B cell (primary cell): ENCODE measurements at regions not wholly inside any gene's neighbourhood (a gene's known extent, or its start where the extent isn't known, plus 50 kb on each side); places are given as distances from the start of the nearest gene placed in this dataset.

ENCODE experiments used
- ATAC-seq: fragments of 200-7000 bp; cut with Tn5 transposase; one replicate; pipeline ENCODE4 v1.10.0; 2021; ENCODE audit warnings: low read depth, mild to moderate bottlenecking, moderate number of reproducible peaks, moderate library complexity
- CTCF ChIA-PET: fragments of 350-600 bp; sonication (Branson Sonifier 250); formaldehyde crosslinking; loops from one replicate; lab custom pipeline; 2021; ENCODE audit warnings: antibody characterized with exemption, inconsistent platforms; lab: Charles Lee
- POLR2A ChIA-PET: fragments of 350-600 bp; sonication (Branson Sonifier 250); formaldehyde crosslinking; loops from one replicate; lab custom pipeline; 2021; ENCODE audit warnings: antibody characterized with exemption; lab: Charles Lee
- DNase-seq: peaks from one replicate; pipeline ENCODE4 v3.0.0; 2013
- H2AFZ ChIP-seq: 2 replicates; pipeline ENCODE4 v1.6.1; 2012; ENCODE audit warnings: mild to moderate bottlenecking, low read depth, low read length; ENCODE audit not compliant: insufficient read depth, poor library complexity, severe bottlenecking
- H3K27ac ChIP-seq, 2 donors: 1 replicate in 1 of 2; 2 replicates in 1 of 2; pipeline ENCODE4 v1.5.1; 2012 to 2013; ENCODE audit warnings: low read length in 2 of 2, mild to moderate bottlenecking in 2 of 2, moderate library complexity in 1 of 2
- H3K27me3 ChIP-seq, 4 experiments: fragments of 200-600 bp in 1 of 4; sonication (generic) in 1 of 4; replicated peaks in 1 of 4; 1 replicate in 2 of 4; 2 replicates in 2 of 4; pipeline versions ENCODE4 v1.6.1 to v1.7.0; 2013 to 2016; ENCODE audit warnings: low read length in 3 of 4, mild to moderate bottlenecking in 2 of 4, mixed read lengths in 1 of 4, moderate library complexity in 1 of 4; ENCODE audit not compliant: insufficient read depth in 4 of 4, control insufficient read depth in 3 of 4; ENCODE audit errors: control extremely low read depth in 1 of 4
- H3K36me3 ChIP-seq, 2 experiments: replicated peaks in 1 of 2; 1 replicate in 1 of 2; 2 replicates in 1 of 2; pipeline versions ENCODE4 v1.6.1 to v1.7.1; 2013; ENCODE audit warnings: low read length in 1 of 2; ENCODE audit not compliant: insufficient read depth in 2 of 2, control insufficient read depth in 1 of 2; ENCODE audit errors: control extremely low read depth in 1 of 2, extremely low read depth in 1 of 2
- H3K4me1 ChIP-seq, 2 donors: fragments of 200-600 bp in 1 of 2; sonication (generic) in 1 of 2; 1 replicate in 1 of 2; 2 replicates in 1 of 2; pipeline versions ENCODE4 v1.5.1 to v1.6.1; 2013 to 2017; ENCODE audit warnings: low read length in 2 of 2; ENCODE audit not compliant: control insufficient read depth in 2 of 2, insufficient read depth in 2 of 2
- H3K4me2 ChIP-seq: replicated peaks from 2 replicates; pipeline ENCODE3; 2012; ENCODE audit warnings: mild to moderate bottlenecking, low read depth, low read length; ENCODE audit not compliant: poor library complexity, severe bottlenecking
- H3K4me3 ChIP-seq, 5 experiments: fragments of 200-600 bp in 1 of 5; sonication (generic) in 1 of 5; 1 replicate in 3 of 5; 2 replicates in 2 of 5; pipeline versions ENCODE4 v1.5.1 to v1.7.0; 2011 to 2016; ENCODE audit warnings: low read length in 4 of 5, mild to moderate bottlenecking in 4 of 5, low read depth in 2 of 5, control low read depth in 1 of 5, moderate library complexity in 1 of 5; ENCODE audit not compliant: insufficient read depth in 1 of 5; ENCODE audit errors: control extremely low read depth in 1 of 5, extremely low read depth in 1 of 5
- H3K79me2 ChIP-seq: fragments of 200-600 bp; sonication (generic); one replicate; pipeline ENCODE4 v1.6.0; 2016; ENCODE audit warnings: low read length; ENCODE audit not compliant: control insufficient read depth, insufficient read depth
- H3K9ac ChIP-seq: fragments of 200-600 bp; sonication (generic); 2 replicates; pipeline ENCODE4 v1.6.1; 2017; ENCODE audit warnings: mild to moderate bottlenecking, low read length, moderate library complexity
- H3K9me3 ChIP-seq, 3 donors: one replicate each; pipeline versions ENCODE4 v1.6.1 to v1.7.1; 2013; ENCODE audit warnings: low read length in 2 of 3; ENCODE audit not compliant: control insufficient read depth in 2 of 3, insufficient read depth in 1 of 3; ENCODE audit errors: control extremely low read depth in 1 of 3
- H4K20me1 ChIP-seq: 2 replicates; pipeline ENCODE4 v1.6.0; 2012; ENCODE audit warnings: mild to moderate bottlenecking, low read length; ENCODE audit not compliant: insufficient read depth, control insufficient read depth, poor library complexity, severe bottlenecking
- H3K27ac Mint-ChIP-seq: one replicate; pipeline ENCODE4 v1.8.0; 2021; ENCODE audit warnings: mixed read lengths
- H3K27me3 Mint-ChIP-seq: one replicate; pipeline ENCODE4 v1.8.0; 2021; ENCODE audit warnings: mixed read lengths
- H3K4me1 Mint-ChIP-seq: one replicate; pipeline ENCODE4 v1.8.0; 2021; ENCODE audit warnings: mixed read lengths
- H3K4me3 Mint-ChIP-seq: one replicate; pipeline ENCODE4 v1.8.0; 2021; ENCODE audit warnings: mixed read lengths
- H3K9me3 Mint-ChIP-seq: one replicate; pipeline ENCODE4 v1.8.0; 2022; ENCODE audit warnings: mixed read lengths; ENCODE audit not compliant: insufficient read depth
- EZH2 ChIP-seq: IDR thresholded peaks from 2 replicates; pipeline ENCODE4 v1.6.1; 2012; ENCODE audit warnings: borderline replicate concordance, low read depth, mild to moderate bottlenecking, moderate library complexity, low read length; ENCODE audit not compliant: insufficient read depth, poor library complexity, severe bottlenecking
- WGBS: methylation state at CpG from one replicate; pipeline ENCODE4 v1.1.5; 2013; ENCODE audit warnings: missing lambda C conversion rate; ENCODE audit not compliant: insufficient coverage; 5-methylcytosine and 5-hydroxymethylcytosine counted together
- intact Hi-C: fragments of 100-400 bp; cut with micrococcal nuclease; formaldehyde crosslinking; loops from one replicate; pipeline ENCODE4 v1.10.0; 2022
- TF ChIP-seq, protein P1 (sequence below): fragments of 200-600 bp; IDR thresholded peaks from one replicate; pipeline ENCODE4 v1.8.0; 2022; ENCODE audit warnings: antibody characterized with exemption, mild to moderate bottlenecking

DNA sequence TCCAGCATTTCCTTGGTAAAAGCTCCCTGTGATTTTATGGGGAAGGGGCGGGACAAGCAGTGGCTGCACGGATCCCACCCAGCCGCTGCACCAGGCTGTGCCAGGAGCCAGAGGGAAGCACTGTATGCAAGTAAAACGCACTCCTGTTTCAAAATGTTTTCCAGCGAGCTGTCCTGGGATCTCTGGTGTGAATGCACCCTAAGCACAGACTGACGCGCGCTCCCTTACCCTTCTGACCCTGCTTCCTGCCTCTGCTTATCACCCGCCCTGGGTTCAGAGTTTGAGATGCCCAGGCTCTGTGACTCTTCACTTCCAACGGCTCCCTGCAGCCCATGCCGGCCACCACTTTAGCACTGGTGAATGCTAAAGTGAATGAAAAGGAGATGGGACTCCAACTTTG, 131.2 kb downstream of the RHOU start:
- no peak overlapping the region for H3K9ac ChIP-seq
- ATAC-seq (no peak), DNase-seq (no peak)
- no peak for TF ChIP-seq EZH2
- TF ChIP-seq, protein P1, sequence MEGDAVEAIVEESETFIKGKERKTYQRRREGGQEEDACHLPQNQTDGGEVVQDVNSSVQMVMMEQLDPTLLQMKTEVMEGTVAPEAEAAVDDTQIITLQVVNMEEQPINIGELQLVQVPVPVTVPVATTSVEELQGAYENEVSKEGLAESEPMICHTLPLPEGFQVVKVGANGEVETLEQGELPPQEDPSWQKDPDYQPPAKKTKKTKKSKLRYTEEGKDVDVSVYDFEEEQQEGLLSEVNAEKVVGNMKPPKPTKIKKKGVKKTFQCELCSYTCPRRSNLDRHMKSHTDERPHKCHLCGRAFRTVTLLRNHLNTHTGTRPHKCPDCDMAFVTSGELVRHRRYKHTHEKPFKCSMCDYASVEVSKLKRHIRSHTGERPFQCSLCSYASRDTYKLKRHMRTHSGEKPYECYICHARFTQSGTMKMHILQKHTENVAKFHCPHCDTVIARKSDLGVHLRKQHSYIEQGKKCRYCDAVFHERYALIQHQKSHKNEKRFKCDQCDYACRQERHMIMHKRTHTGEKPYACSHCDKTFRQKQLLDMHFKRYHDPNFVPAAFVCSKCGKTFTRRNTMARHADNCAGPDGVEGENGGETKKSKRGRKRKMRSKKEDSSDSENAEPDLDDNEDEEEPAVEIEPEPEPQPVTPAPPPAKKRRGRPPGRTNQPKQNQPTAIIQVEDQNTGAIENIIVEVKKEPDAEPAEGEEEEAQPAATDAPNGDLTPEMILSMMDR, result no peak
- H3K9me3 Mint-ChIP-seq, result no peaks in the 10 kb centered on the region
- intact Hi-C loops, result no loop called here
- H3K27ac ChIP-seq, result no peak overlapping the region
- no peaks in the 10 kb centered on the region for H3K9me3 ChIP-seq
- no peaks in the 10 kb centered on the region for H3K79me2 ChIP-seq
- ChIA-PET POLR2A (no interaction called here), CTCF (no interaction called here)
- H3K4me3 ChIP-seq, result no peak overlapping the region
- H3K4me2 ChIP-seq, result no peak overlapping the region
- H3K4me3 Mint-ChIP-seq, result no peak overlapping the region
- H3K4me1 Mint-ChIP-seq, result peaks cover 2% of the 10 kb centered on the region
- no peak overlapping the region for H3K27ac Mint-ChIP-seq
- 94% methylated on average over 9 of the region's 11 CpGs for WGBS
- peaks cover 10% of the 10 kb centered on the region for H3K27me3 Mint-ChIP-seq
- H3K4me1 ChIP-seq, result no peaks in the 10 kb centered on the region
- no peak overlapping the region for H2AFZ ChIP-seq
- H3K36me3 ChIP-seq, result no peaks in the 10 kb centered on the region
- no peaks in the 10 kb centered on the region for H4K20me1 ChIP-seq
- no peaks in the 10 kb centered on the region for H3K27me3 ChIP-seq

DNA sequence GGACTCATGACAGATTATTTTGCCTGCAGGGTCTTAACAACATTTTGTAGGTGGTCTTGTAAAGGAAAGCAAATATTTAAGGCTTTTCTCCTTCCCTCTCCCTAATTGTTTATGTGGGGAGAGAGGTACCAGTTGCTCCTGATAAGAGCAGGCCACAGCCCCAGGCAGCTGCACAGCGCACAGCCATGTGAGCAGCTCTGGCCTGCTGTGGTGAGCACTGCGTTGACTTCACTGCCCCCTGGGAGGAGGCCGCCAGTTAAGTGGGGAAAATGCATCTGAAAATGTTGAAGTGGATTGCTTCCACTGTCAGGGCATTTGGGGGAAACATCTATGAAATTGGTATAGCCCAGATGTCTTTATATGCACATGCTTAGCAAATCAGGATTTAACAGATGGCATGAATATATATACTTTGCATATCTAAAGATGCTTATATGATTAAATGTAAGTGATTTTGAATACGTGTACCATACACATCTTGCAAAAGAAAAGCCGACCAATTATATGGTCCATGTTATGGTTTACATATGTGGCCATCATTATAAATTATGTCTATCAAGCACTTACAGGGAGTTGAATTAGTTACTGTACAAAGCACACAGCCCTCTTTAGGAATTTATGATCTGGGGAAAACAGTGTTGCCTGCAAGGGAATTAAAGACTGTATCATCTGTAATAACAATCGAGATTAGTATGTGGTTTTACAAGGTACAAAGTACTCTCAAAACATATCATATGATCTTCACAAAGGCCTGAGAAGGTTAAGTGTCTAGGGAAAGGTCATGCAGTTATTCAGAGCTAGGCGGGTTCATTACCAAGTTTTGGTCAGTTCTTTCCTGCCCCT, 132.1 kb downstream of the RHOU start:
- Histone ChIP-seq H2AFZ (no peak overlapping the region), H3K79me2 (no peaks in the 10 kb centered on the region), H3K9ac (no peak overlapping the region), H3K27me3 (no peaks in the 10 kb centered on the region), H3K36me3 (no peaks in the 10 kb centered on the region), H3K4me3 (no peak overlapping the region), H3K9me3 (no peaks in the 10 kb centered on the region), H3K4me2 (no peak overlapping the region), H4K20me1 (no peaks in the 10 kb centered on the region), H3K4me1 (no peaks in the 10 kb centered on the region), H3K27ac (no peak overlapping the region)
- Mint-ChIP-seq H3K27ac (no peak overlapping the region), H3K9me3 (no peaks in the 10 kb centered on the region), H3K4me1 (peaks cover 2% of the 10 kb centered on the region), H3K27me3 (peaks cover 3% of the 10 kb centered on the region), H3K4me3 (no peak overlapping the region)
- TF ChIP-seq, protein P1, result no peak
- no peak for TF ChIP-seq EZH2
- DNase-seq (no peak), ATAC-seq (no peak)
- intact Hi-C loops, result no loop called here
- POLR2A ChIA-PET, result no interaction called here
- WGBS, result 40% methylated on average over 3 of the region's 7 CpGs
- CTCF ChIA-PET, result no interaction called here
